Endodermal cell (in vitro differentiated cells): ENCODE measurements at regions not wholly inside any gene's neighbourhood (a gene's known extent, or its start where the extent isn't known, plus 50 kb on each side); places are given as distances from the start of the nearest gene placed in this dataset.

Experiments
- DNase-seq: peaks from one replicate; pipeline ENCODE4 v3.0.0-alpha.2; 2017
- H3K27ac ChIP-seq: 2 replicates; pipeline ENCODE4 v1.5.1; 2013; ENCODE audit warnings: mild to moderate bottlenecking, low read depth, low read length, moderate library complexity
- H3K27me3 ChIP-seq: 2 replicates; pipeline ENCODE4 v1.6.1; 2013; ENCODE audit warnings: mild to moderate bottlenecking, low read length, moderate library complexity; ENCODE audit not compliant: insufficient read depth, control insufficient read depth, poor library complexity, severe bottlenecking
- H3K36me3 ChIP-seq: 2 replicates; pipeline ENCODE4 v1.7.0; 2013; ENCODE audit warnings: mild to moderate bottlenecking, low read length, moderate library complexity; ENCODE audit not compliant: control insufficient read depth, insufficient read depth
- H3K4me1 ChIP-seq: one replicate; pipeline ENCODE4 v1.7.0; 2013; ENCODE audit warnings: low read length; ENCODE audit not compliant: control insufficient read depth, insufficient read depth
- H3K4me3 ChIP-seq: 2 replicates; pipeline ENCODE4 v1.5.1; 2013; ENCODE audit warnings: mild to moderate bottlenecking, low read length, moderate library complexity
- H3K9ac ChIP-seq: 2 replicates; pipeline ENCODE4 v1.6.1; 2013; ENCODE audit warnings: mild to moderate bottlenecking, low read length, moderate library complexity; ENCODE audit not compliant: poor library complexity, severe bottlenecking; ENCODE audit errors: extremely low read depth
- H3K9me3 ChIP-seq: 2 replicates; pipeline ENCODE4 v1.6.1; 2013; ENCODE audit warnings: mild to moderate bottlenecking, low read length, moderate library complexity; ENCODE audit not compliant: control insufficient read depth
- H3K27ac Mint-ChIP-seq: 2 replicates; pipeline ENCODE4 v1.8.0; 2020; ENCODE audit warnings: mixed read lengths
- H3K27me3 Mint-ChIP-seq: 2 replicates; pipeline ENCODE4 v1.8.0; 2021; ENCODE audit warnings: mild to moderate bottlenecking, mixed read lengths; ENCODE audit not compliant: insufficient read depth
- H3K36me3 Mint-ChIP-seq: 2 replicates; pipeline ENCODE4 v1.8.0; 2020; ENCODE audit warnings: low read depth, mixed read lengths
- H3K4me1 Mint-ChIP-seq: 2 replicates; pipeline ENCODE4 v1.8.0; 2020; ENCODE audit warnings: mixed read lengths
- H3K4me3 Mint-ChIP-seq: 2 replicates; pipeline ENCODE4 v1.8.0; 2020; ENCODE audit warnings: mild to moderate bottlenecking, moderate library complexity, mixed read lengths
- H3K9me3 Mint-ChIP-seq: 2 replicates; pipeline ENCODE4 v1.8.0; 2020; ENCODE audit warnings: mild to moderate bottlenecking, mixed read lengths
- CTCF ChIP-seq: fragments of 200-600 bp; sonication (generic); conservative IDR thresholded peaks from 2 replicates; pipeline ENCODE4 v1.5.0; 2021; ENCODE audit warnings: antibody characterized with exemption, mild to moderate bottlenecking
- WGBS, 2 experiments: methylation state at CpG; one replicate each; pipeline versions ENCODE4 v1.1.5 to v1.1.7; 2013; ENCODE audit warnings: missing lambda C conversion rate in 2 of 2, mixed read lengths in 1 of 2; ENCODE audit not compliant: insufficient coverage in 1 of 2, insufficient read length in 1 of 2; 5-methylcytosine and 5-hydroxymethylcytosine counted together

GRCh38 chr5:29935371-29935770, 1258.1 kb upstream of the CDH6 start:
- no peaks in the 10 kb centered on the region for H3K9me3 Mint-ChIP-seq
- no peaks in the 10 kb centered on the region for H3K27me3 Mint-ChIP-seq
- WGBS, 2 experiments: 80 to 89% methylated on average over 1 of the region's 1 CpG

GRCh38 chr5:29930316-29930715, 1263.2 kb upstream of the CDH6 start:
- Mint-ChIP-seq H3K4me3 (no peak overlapping the region), H3K9me3 (no peaks in the 10 kb centered on the region), H3K4me1 (no peaks in the 10 kb centered on the region), H3K27ac (no peak overlapping the region), H3K27me3 (no peaks in the 10 kb centered on the region), H3K36me3 (no peaks in the 10 kb centered on the region)
- no peak for DNase-seq
- TF ChIP-seq CTCF: no peak
- 60 to 85% methylated on average over 1 to 3 of the region's 3 CpGs for WGBS, 2 experiments
- no peak overlapping the region for H3K9ac ChIP-seq
- H3K27ac ChIP-seq: no peak overlapping the region
- no peak overlapping the region for H3K4me3 ChIP-seq
- no peaks in the 10 kb centered on the region for H3K4me1 ChIP-seq
- no peaks in the 10 kb centered on the region for H3K36me3 ChIP-seq
- no peaks in the 10 kb centered on the region for H3K27me3 ChIP-seq
- H3K9me3 ChIP-seq: no peaks in the 10 kb centered on the region

More at GRCh38 chr5:29935371-29935770, 1258.1 kb upstream of the CDH6 start:
- H3K27ac Mint-ChIP-seq: no peak overlapping the region
- no peak for DNase-seq
- Histone ChIP-seq H3K27me3 (no peaks in the 10 kb centered on the region), H3K4me3 (no peak overlapping the region), H3K9ac (no peak overlapping the region), H3K9me3 (no peaks in the 10 kb centered on the region), H3K27ac (no peak overlapping the region), H3K4me1 (no peaks in the 10 kb centered on the region), H3K36me3 (no peaks in the 10 kb centered on the region)
- no peak for TF ChIP-seq CTCF
- H3K4me3 Mint-ChIP-seq: no peak overlapping the region
- peaks cover 4% of the 10 kb centered on the region for H3K4me1 Mint-ChIP-seq
- no peaks in the 10 kb centered on the region for H3K36me3 Mint-ChIP-seq

GRCh38 chr5:29924107-29924506, 1269.4 kb upstream of the CDH6 start:
- DNase-seq: no peak
- H3K4me1 Mint-ChIP-seq: no peaks in the 10 kb centered on the region
- no peaks in the 10 kb centered on the region for H3K9me3 ChIP-seq
- H3K4me3 ChIP-seq: no peak overlapping the region
- H3K36me3 Mint-ChIP-seq: no peaks in the 10 kb centered on the region
- no peak overlapping the region for H3K9ac ChIP-seq
- no peak overlapping the region for H3K4me3 Mint-ChIP-seq
- H3K27me3 Mint-ChIP-seq: peaks cover 2% of the 10 kb centered on the region
- H3K9me3 Mint-ChIP-seq: no peaks in the 10 kb centered on the region
- TF ChIP-seq CTCF: no peak
- H3K27ac Mint-ChIP-seq: no peak overlapping the region
- no peaks in the 10 kb centered on the region for H3K36me3 ChIP-seq
- no peak overlapping the region for H3K27ac ChIP-seq
- 93 to 100% methylated on average over 2 of the region's 2 CpGs for WGBS, 2 experiments
- H3K4me1 ChIP-seq: no peaks in the 10 kb centered on the region
- no peaks in the 10 kb centered on the region for H3K27me3 ChIP-seq
